HG02973 (cell line): ENCODE measurements at regions not wholly inside any gene's neighbourhood (a gene's known extent, or its start where the extent isn't known, plus 50 kb on each side); places are given as distances from the start of the nearest gene placed in this dataset.

Source experiments
- ATAC-seq: cut with Tn5 transposase; IDR thresholded peaks from one replicate; pipeline ENCODE4 v1.9.1; 2021; ENCODE audit warnings: moderate library complexity; ENCODE audit not compliant: unreplicated experiment

GRCh38 chr9:80326105-80326504 is 754.3 kb downstream of the TLE4 start:
- ATAC-seq, result no peak

- no peak for ATAC-seq
Measured at GRCh38 chr9:80320916-80321315, 749.2 kb downstream of the TLE4 start.

GRCh38 chr9:80320480-80320879 is 748.7 kb downstream of the TLE4 start:
- ATAC-seq, result no peak

- ATAC-seq, result no peak
Measured at GRCh38 chr9:80305136-80305535, 733.4 kb downstream of the TLE4 start.

GRCh38 chr9:80294955-80295354 is 723.2 kb downstream of the TLE4 start:
- no peak for ATAC-seq

- ATAC-seq, result no peak
Measured at GRCh38 chr9:80294318-80294717, 722.6 kb downstream of the TLE4 start.

- no peak for ATAC-seq
Measured at GRCh38 chr9:80292231-80292630, 720.5 kb downstream of the TLE4 start.

GRCh38 chr9:80285326-80285725 is 713.6 kb downstream of the TLE4 start:
- no peak for ATAC-seq

GRCh38 chr9:80282766-80283165 is 711.0 kb downstream of the TLE4 start:
- ATAC-seq, result no peak

GRCh38 chr9:80259079-80259478 is 687.3 kb downstream of the TLE4 start:
- no peak for ATAC-seq

- no peak for ATAC-seq
Measured at GRCh38 chr9:80251778-80252177, 680.0 kb downstream of the TLE4 start.

- no peak for ATAC-seq
Measured at GRCh38 chr9:80242022-80242421, 670.3 kb downstream of the TLE4 start.

GRCh38 chr9:80235752-80236151 is 664.0 kb downstream of the TLE4 start:
- ATAC-seq, result no peak

- no peak for ATAC-seq
Measured at GRCh38 chr9:80233906-80234305, 662.1 kb downstream of the TLE4 start.

- no peak for ATAC-seq
Measured at GRCh38 chr9:80233102-80233843, 661.5 kb downstream of the TLE4 start.

- ATAC-seq, result no peak
Measured at GRCh38 chr9:80231318-80232236, 659.8 kb downstream of the TLE4 start.

- ATAC-seq, result no peak
Measured at GRCh38 chr9:80223897-80224296, 652.1 kb downstream of the TLE4 start.

- no peak for ATAC-seq
Measured at GRCh38 chr9:80222466-80223169, 650.9 kb downstream of the TLE4 start.

- ATAC-seq, result no peak
Measured at GRCh38 chr9:80218328-80218727, 646.6 kb downstream of the TLE4 start.

GRCh38 chr9:80213613-80214012 is 641.8 kb downstream of the TLE4 start:
- no peak for ATAC-seq

GRCh38 chr9:80208696-80209095 is 636.9 kb downstream of the TLE4 start:
- no peak for ATAC-seq
